HepG2 (cell line): ENCODE measurements at regions not wholly inside any gene's neighbourhood (a gene's known extent, or its start where the extent isn't known, plus 50 kb on each side); places are given as distances from the start of the nearest gene placed in this dataset.

ENCODE experiments used
- ATAC-seq: fragments of 200-7000 bp; cut with Tn5 transposase; 3 replicates; pipeline ENCODE4 v1.9.1; 2020; ENCODE audit warnings: mild to moderate bottlenecking, moderate library complexity
- BruUV-seq: library from RNA; stranded (reverse); fragments of 400-500 nt; replicated peaks from 2 replicates; lab custom pipeline; 2021; lab: Mats Ljungman, UMichigan
- CTCF ChIA-PET: fragments of 300-600 bp; formaldehyde crosslinking; extraction: SDS; loops from one replicate; lab custom pipeline; 2021; ENCODE audit warnings: low total read pairs, inconsistent platforms, low intra/inter-chr PET ratio; lab: Yijun Ruan, JAX
- POLR2A ChIA-PET: fragments of 350-600 bp; sonication (Branson Sonifier 250); formaldehyde crosslinking; loops from one replicate; lab custom pipeline; 2020; ENCODE audit warnings: antibody characterized with exemption, inconsistent platforms; lab: Yijun Ruan, JAX
- DNase-seq: peaks from one replicate; pipeline ENCODE4 v3.0.0-alpha.2; 2015; ENCODE audit warnings: low spot score
- FAIRE-seq: peaks from 3 replicates; lab custom pipeline; 2011; peaks lifted over from hg19 to GRCh38; lab: Jason Lieb, UNC
- H2AFZ ChIP-seq: one replicate; pipeline ENCODE4 v1.6.1; 2011; ENCODE audit warnings: low read length, inconsistent platforms
- H3K27ac ChIP-seq: fragments of 300-600 bp; 3 replicates; pipeline ENCODE4 v1.8.0; 2011; ENCODE audit warnings: mixed run types, mild to moderate bottlenecking, mixed read lengths, low read length, inconsistent platforms; ENCODE audit not compliant: insufficient read depth; ENCODE audit errors: extremely low read length
- H3K27me3 ChIP-seq, 2 experiments: fragments of 200-600 bp in 1 of 2; 2 replicates in 1 of 2; 3 replicates in 1 of 2; pipeline versions ENCODE4 v1.6.0 to v1.8.0; 2011; ENCODE audit warnings: low read length in 2 of 2, mild to moderate bottlenecking in 2 of 2, moderate library complexity in 2 of 2, inconsistent platforms in 1 of 2; ENCODE audit not compliant: insufficient read depth in 2 of 2, control insufficient read depth in 1 of 2
- H3K36me3 ChIP-seq, 2 experiments: fragments of 200-600 bp in 1 of 2; replicated peaks in 1 of 2; 2 replicates in 1 of 2; 3 replicates in 1 of 2; pipeline versions ENCODE4 v1.5.1 to v1.8.0; 2011; ENCODE audit warnings: low read length in 2 of 2, inconsistent platforms in 1 of 2; ENCODE audit not compliant: insufficient read depth in 2 of 2, control insufficient read depth in 1 of 2
- H3K4me1 ChIP-seq: 2 replicates; pipeline ENCODE4 v1.5.1; 2012; ENCODE audit warnings: low read length, inconsistent platforms; ENCODE audit not compliant: insufficient read depth
- H3K4me2 ChIP-seq: 2 replicates; pipeline ENCODE4 v1.6.0; 2011; ENCODE audit warnings: low read depth, low read length, inconsistent platforms
- H3K4me3 ChIP-seq, 3 experiments: fragments of 200-600 bp in 1 of 3; sonication (generic), shearing (Covaris generic) in 1 of 3; replicated peaks in 1 of 3; 2 replicates each; pipeline ENCODE4 v1.5.1; 2011 to 2016; ENCODE audit warnings: low read length in 3 of 3, inconsistent platforms in 2 of 3, low read depth in 2 of 3, mild to moderate bottlenecking in 2 of 3, control low read depth in 1 of 3, mixed read lengths in 1 of 3; ENCODE audit not compliant: insufficient read depth in 1 of 3
- H3K79me2 ChIP-seq: one replicate; pipeline ENCODE4 v1.6.1; 2011; ENCODE audit warnings: low read length, inconsistent platforms; ENCODE audit not compliant: insufficient read depth
- H3K9ac ChIP-seq: 2 replicates; pipeline ENCODE4 v1.6.0; 2011; ENCODE audit warnings: mild to moderate bottlenecking, low read depth, low read length, inconsistent platforms; ENCODE audit not compliant: insufficient read depth
- H3K9me3 ChIP-seq: 2 replicates; pipeline ENCODE4 v1.5.1; 2012; ENCODE audit warnings: mild to moderate bottlenecking, low read length
- H4K20me1 ChIP-seq: 2 replicates; pipeline ENCODE4 v1.6.0; 2011; ENCODE audit warnings: inconsistent platforms, mild to moderate bottlenecking, low read length, moderate library complexity; ENCODE audit not compliant: insufficient read depth
- ELF3 ChIP-seq: IDR thresholded peaks from 2 replicates; pipeline ENCODE4 v1.6.1; 2016; ENCODE audit warnings: missing genetic modification reagents, missing compliant biosample characterization
- FLYWCH1 ChIP-seq: sonication (generic); formaldehyde crosslinking; IDR thresholded peaks from 2 replicates; pipeline ENCODE4 v1.8.1; 2023; ENCODE audit warnings: mild to moderate bottlenecking, missing genetic modification reagents
- FOXA1 ChIP-seq, 2 experiments: fragments of 450-650 bp in 1 of 2; sonication (generic) in 1 of 2; formaldehyde crosslinking in 1 of 2; IDR thresholded peaks; 2 replicates each; pipeline versions ENCODE4 v1.4.0 to v1.6.1; 2016 to 2020; ENCODE audit warnings: missing genetic modification reagents in 1 of 2
- MYNN ChIP-seq: sonication (generic); formaldehyde crosslinking; IDR thresholded peaks from 2 replicates; pipeline ENCODE4 v1.4.0; 2020; ENCODE audit warnings: mild to moderate bottlenecking, low read depth, missing genetic modification reagents
- NKX3-1 ChIP-seq: sonication (generic); formaldehyde crosslinking; IDR thresholded peaks from 2 replicates; pipeline ENCODE4 v1.5.0; 2020; ENCODE audit warnings: missing genetic modification reagents
- NRL ChIP-seq: sonication (generic); formaldehyde crosslinking; IDR thresholded peaks from 2 replicates; pipeline ENCODE4 v1.5.0; 2020; ENCODE audit warnings: missing genetic modification reagents, mild to moderate bottlenecking, moderate library complexity, borderline replicate concordance
- PHF8 ChIP-seq: sonication (generic); formaldehyde crosslinking; IDR thresholded peaks from 2 replicates; pipeline ENCODE4 v1.5.0; 2020; ENCODE audit warnings: missing genetic modification reagents
- TGIF2 ChIP-seq: IDR thresholded peaks from 2 replicates; pipeline ENCODE4 v1.6.1; 2016; ENCODE audit warnings: control low read depth, missing compliant biosample characterization
- ZBTB43 ChIP-seq: sonication (generic); formaldehyde crosslinking; conservative IDR thresholded peaks from 2 replicates; pipeline ENCODE4 v1.4.0; 2020; ENCODE audit warnings: missing genetic modification reagents
- ZFP36L2 ChIP-seq: sonication (generic); formaldehyde crosslinking; IDR thresholded peaks from 2 replicates; pipeline ENCODE4 v1.4.0; 2020; ENCODE audit warnings: missing genetic modification reagents
- ZIK1 ChIP-seq: sonication (generic); formaldehyde crosslinking; IDR thresholded peaks from 2 replicates; pipeline ENCODE4 v1.5.0; 2020; ENCODE audit warnings: mild to moderate bottlenecking, low read depth, missing genetic modification reagents, borderline replicate concordance
- ZNF589 ChIP-seq: sonication (generic); formaldehyde crosslinking; conservative IDR thresholded peaks from 2 replicates; pipeline ENCODE4 v1.8.0; 2022; ENCODE audit warnings: mild to moderate bottlenecking, moderate library complexity, missing genetic modification reagents
- ZNF713 ChIP-seq: sonication (generic); formaldehyde crosslinking; IDR thresholded peaks from 2 replicates; pipeline ENCODE4 v1.4.0; 2020; ENCODE audit warnings: mild to moderate bottlenecking, missing genetic modification reagents
- ZNF768 ChIP-seq: sonication (generic); formaldehyde crosslinking; IDR thresholded peaks from 2 replicates; pipeline ENCODE4 v1.4.0; 2020; ENCODE audit warnings: missing genetic modification reagents
- WGBS: methylation state at CpG from one replicate; pipeline ENCODE4 v1.1.6; 2017; ENCODE audit warnings: low lambda C conversion rate; 5-methylcytosine and 5-hydroxymethylcytosine counted together
- in situ Hi-C: cut with HindIII; loops from 2 replicates; pipeline ENCODE4 v1.10.0; 2017; ENCODE audit warnings: low pct_unique_long_range_greater_than_20kb; ENCODE audit not compliant: extremely low pct_ligation_motif_present
- intact Hi-C: fragments of 100-400 bp; cut with micrococcal nuclease; formaldehyde crosslinking; loops from one replicate; pipeline ENCODE4 v1.10.0; 2022; ENCODE audit not compliant: unreplicated experiment
- TF ChIP-seq, protein P1 (sequence below): fragments of 450-650 bp; IDR thresholded peaks from 2 replicates; pipeline ENCODE4 v1.6.1; 2017; ENCODE audit warnings: mild to moderate bottlenecking

DNA sequence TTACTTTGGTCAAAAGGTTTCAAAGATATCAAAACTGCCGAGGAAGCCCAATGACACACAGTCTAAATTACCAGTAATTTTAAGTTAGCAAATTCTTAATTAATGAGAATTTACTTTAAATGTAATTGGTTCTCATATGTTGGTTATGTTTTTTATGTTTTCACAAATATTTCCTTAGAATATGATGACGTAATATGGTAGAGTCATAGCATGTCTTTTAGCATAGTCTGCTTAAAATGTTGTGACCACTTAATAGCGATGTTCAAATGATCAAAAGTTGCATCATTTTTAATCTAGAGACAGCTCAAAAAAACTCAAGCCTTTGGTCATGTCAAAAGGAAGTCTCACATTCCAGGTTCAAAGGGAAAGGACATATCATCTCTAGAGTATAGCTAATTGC, 123.3 kb upstream of the ST6GAL2 start (continued):
- no peak for TF ChIP-seq ZFP36L2 (CRISPR knock-in tag)

DNA sequence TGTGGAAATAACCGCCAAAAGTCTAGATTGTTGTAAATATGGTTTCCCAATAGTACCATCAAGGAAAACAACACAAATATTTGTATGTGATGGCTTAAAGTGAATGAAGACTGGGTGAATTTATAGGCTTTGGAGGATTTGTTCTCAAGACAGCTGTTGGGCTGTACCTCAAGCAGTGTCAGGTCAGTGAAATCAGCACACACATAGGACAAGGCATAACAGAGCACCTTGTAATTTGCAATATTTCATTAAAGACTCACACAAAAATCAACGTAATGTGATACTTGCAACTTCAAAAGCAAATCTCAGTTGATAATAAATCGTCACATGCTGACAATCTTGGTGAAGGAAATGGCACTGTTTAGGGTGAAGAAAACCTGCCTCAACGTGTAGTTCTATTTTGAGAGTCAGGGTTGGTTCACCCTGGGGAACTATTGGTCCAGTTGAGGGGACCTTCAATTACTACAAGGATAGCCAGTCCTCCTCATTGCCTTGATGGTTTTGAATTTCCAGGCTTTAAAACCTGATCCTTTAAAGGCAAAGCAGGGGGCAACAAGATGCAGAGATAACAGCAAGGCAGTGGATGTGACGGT, 126.8 kb upstream of the ST6GAL2 start:
- Histone ChIP-seq H3K4me2 (no peak overlapping the region), H4K20me1 (no peaks in the 10 kb centered on the region), H3K9me3 (no peaks in the 10 kb centered on the region), H2AFZ (no peak overlapping the region), H3K27ac (no peak overlapping the region), H3K36me3 (no peaks in the 10 kb centered on the region), H3K4me3 (no peak overlapping the region), H3K9ac (no peak overlapping the region), H3K79me2 (no peaks in the 10 kb centered on the region), H3K27me3 (no peaks in the 10 kb centered on the region), H3K4me1 (no peaks in the 10 kb centered on the region)
- ChIA-PET CTCF (no interaction called here), POLR2A (no interaction called here)
- WGBS, result 13% methylated on average over 5 of the region's 5 CpGs
- ATAC-seq (no peak), DNase-seq (no peak), FAIRE-seq (no peak)
- TF ChIP-seq ZNF713 (CRISPR knock-in tag) (no peak), ELF3 (no peak), FLYWCH1 (no peak), ZIK1 (CRISPR knock-in tag) (no peak), TGIF2 (no peak), PHF8 (CRISPR knock-in tag) (no peak), NRL (no peak), NKX3-1 (CRISPR knock-in tag) (no peak), FOXA1 (IDR thresholded peaks at IDR 0.05) (no peak), FOXA1 (CRISPR knock-in tag; IDR thresholded peaks at IDR 0.05) (no peak), ZBTB43 (CRISPR knock-in tag) (no peak), ZNF589 (CRISPR knock-in tag) (no peak), ZNF768 (CRISPR knock-in tag) (no peak), MYNN (CRISPR knock-in tag) (no peak)
- TF ChIP-seq, protein P1, sequence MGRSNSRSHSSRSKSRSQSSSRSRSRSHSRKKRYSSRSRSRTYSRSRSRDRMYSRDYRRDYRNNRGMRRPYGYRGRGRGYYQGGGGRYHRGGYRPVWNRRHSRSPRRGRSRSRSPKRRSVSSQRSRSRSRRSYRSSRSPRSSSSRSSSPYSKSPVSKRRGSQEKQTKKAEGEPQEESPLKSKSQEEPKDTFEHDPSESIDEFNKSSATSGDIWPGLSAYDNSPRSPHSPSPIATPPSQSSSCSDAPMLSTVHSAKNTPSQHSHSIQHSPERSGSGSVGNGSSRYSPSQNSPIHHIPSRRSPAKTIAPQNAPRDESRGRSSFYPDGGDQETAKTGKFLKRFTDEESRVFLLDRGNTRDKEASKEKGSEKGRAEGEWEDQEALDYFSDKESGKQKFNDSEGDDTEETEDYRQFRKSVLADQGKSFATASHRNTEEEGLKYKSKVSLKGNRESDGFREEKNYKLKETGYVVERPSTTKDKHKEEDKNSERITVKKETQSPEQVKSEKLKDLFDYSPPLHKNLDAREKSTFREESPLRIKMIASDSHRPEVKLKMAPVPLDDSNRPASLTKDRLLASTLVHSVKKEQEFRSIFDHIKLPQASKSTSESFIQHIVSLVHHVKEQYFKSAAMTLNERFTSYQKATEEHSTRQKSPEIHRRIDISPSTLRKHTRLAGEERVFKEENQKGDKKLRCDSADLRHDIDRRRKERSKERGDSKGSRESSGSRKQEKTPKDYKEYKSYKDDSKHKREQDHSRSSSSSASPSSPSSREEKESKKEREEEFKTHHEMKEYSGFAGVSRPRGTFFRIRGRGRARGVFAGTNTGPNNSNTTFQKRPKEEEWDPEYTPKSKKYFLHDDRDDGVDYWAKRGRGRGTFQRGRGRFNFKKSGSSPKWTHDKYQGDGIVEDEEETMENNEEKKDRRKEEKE, result no peak
- BruUV-seq, result no TSS peak
- intact Hi-C loops (no loop called here), in situ Hi-C loops (no loop called here)
